ENCODE measurements at regions not wholly inside any gene's neighbourhood (a gene's known extent, or its start where the extent isn't known, plus 50 kb on each side); places are given as distances from the start of the nearest gene placed in this dataset.

- TF ChIP-seq YY1 (IDR thresholded peaks at IDR 0.05; ENCODE audit: insufficient read depth, insufficient read length) (no peak), SUZ12 (IDR thresholded peaks at IDR 0.05; ENCODE audit: extremely low read depth, insufficient read depth, insufficient read length) (no peak)
These were observed 126.5 kb upstream of the NTF3 start for GRCh38 chr12:5305425-5305824.
